ENCODE measurements at regions not wholly inside any gene's neighbourhood (a gene's known extent, or its start where the extent isn't known, plus 50 kb on each side); places are given as distances from the start of the nearest gene placed in this dataset.

GRCh38 chr2:35378791-35379190 is 976.8 kb upstream of the CRIM1 start:
- Histone ChIP-seq H3K9me3 (ENCODE audit: control insufficient read depth, insufficient read depth, low read depth, low read length) (no peaks in the 10 kb centered on the region), H3K36me3 (ENCODE audit: control insufficient read depth in 2 of 2, insufficient read depth in 1 of 2, low read length in 2 of 2) (no peaks in the 10 kb centered on the region), H3K4me1 (ENCODE audit: control insufficient read depth, insufficient read depth, low read length) (no peaks in the 10 kb centered on the region), H3K27ac (ENCODE audit: extremely low read depth, low read depth, low read length) (no peak overlapping the region), H3K4me3 (ENCODE audit: low read depth, low read length) (no peak overlapping the region)
- ChIA-PET POLR2A (no interaction called here), CTCF (interaction anchor here (0.7 kb wide), 1 partner anchor 343 kb away, joined by 3 read pairs; no protein-coding TSS in a partner anchor)
- TF ChIP-seq KLF17 (tag by site-specific recombination; IDR thresholded peaks at IDR 0.05), result no peak
- no peak for TF ChIP-seq ZSCAN16 (tag by site-specific recombination; IDR thresholded peaks at IDR 0.05)
- TF ChIP-seq ZNF639 (tag by site-specific recombination; IDR thresholded peaks at IDR 0.05), result no peak
- TF ChIP-seq ZNF585B (tag by site-specific recombination; IDR thresholded peaks at IDR 0.05), result no peak
- no peak for TF ChIP-seq ZNF645 (tag by site-specific recombination; IDR thresholded peaks at IDR 0.05)

GRCh38 chr2:35374845-35375244 is 980.7 kb upstream of the CRIM1 start:
- Histone ChIP-seq H3K36me3 (ENCODE audit: control insufficient read depth in 2 of 2, insufficient read depth in 1 of 2, low read length in 2 of 2) (no peaks in the 10 kb centered on the region), H3K9me3 (ENCODE audit: control insufficient read depth, insufficient read depth, low read depth, low read length) (no peaks in the 10 kb centered on the region), H3K4me1 (ENCODE audit: control insufficient read depth, insufficient read depth, low read length) (no peaks in the 10 kb centered on the region), H3K4me3 (ENCODE audit: low read depth, low read length) (no peak overlapping the region), H3K27ac (ENCODE audit: extremely low read depth, low read depth, low read length) (no peak overlapping the region)
- POLR2A ChIA-PET, result no interaction called here
- TF ChIP-seq ZNF837 (tag by site-specific recombination; IDR thresholded peaks at IDR 0.05) (no peak), ZNF266 (tag by site-specific recombination; IDR thresholded peaks at IDR 0.05; ENCODE audit: low read depth) (no peak), BCL11B (tag by site-specific recombination; IDR thresholded peaks at IDR 0.05; ENCODE audit: low read depth) (no peak), ZNF155 (tag by site-specific recombination; IDR thresholded peaks at IDR 0.05) (no peak), ZBTB21 (tag by site-specific recombination; IDR thresholded peaks at IDR 0.05) (no peak), SALL2 (tag by site-specific recombination; IDR thresholded peaks at IDR 0.05; ENCODE audit: borderline replicate concordance) (no peak), SCRT1 (tag by site-specific recombination; IDR thresholded peaks at IDR 0.05; ENCODE audit: borderline replicate concordance) (no peak), ZNF677 (tag by site-specific recombination; IDR thresholded peaks at IDR 0.05) (no peak), ZNF610 (tag by site-specific recombination; IDR thresholded peaks at IDR 0.05; ENCODE audit: borderline replicate concordance) (no peak), KLF17 (tag by site-specific recombination; IDR thresholded peaks at IDR 0.05) (no peak)
- CTCF ChIA-PET, result interaction anchor here (1.1 to 1.7 kb wide), 2 partner anchors 12 to 36 kb away, joined by 3 to 6 read pairs; no protein-coding TSS in a partner anchor

GRCh38 chr2:35365859-35366258 is 989.7 kb upstream of the CRIM1 start:
- Histone ChIP-seq H3K4me1 (ENCODE audit: control insufficient read depth, insufficient read depth, low read length) (no peaks in the 10 kb centered on the region), H3K9me3 (ENCODE audit: control insufficient read depth, insufficient read depth, low read depth, low read length) (no peaks in the 10 kb centered on the region), H3K36me3 (ENCODE audit: control insufficient read depth in 2 of 2, insufficient read depth in 1 of 2, low read length in 2 of 2) (no peaks in the 10 kb centered on the region), H3K4me3 (ENCODE audit: low read depth, low read length) (no peak overlapping the region), H3K27ac (ENCODE audit: extremely low read depth, low read depth, low read length) (no peak overlapping the region)
- CTCF ChIA-PET, result no interaction called here
- TF ChIP-seq MYNN (tag by site-specific recombination; IDR thresholded peaks at IDR 0.05; ENCODE audit: borderline replicate concordance) (no peak), ZIC2 (tag by site-specific recombination; IDR thresholded peaks at IDR 0.05) (no peak), ZNF24 (tag by site-specific recombination; IDR thresholded peaks at IDR 0.05) (no peak), ZNF544 (tag by site-specific recombination; IDR thresholded peaks at IDR 0.05) (no peak), SETDB1 (IDR thresholded peaks at IDR 0.05; ENCODE audit: insufficient read length, low read length) (no peak), CTCF (tag by site-specific recombination; IDR thresholded peaks at IDR 0.05) (no peak), ZNF549 (tag by site-specific recombination; IDR thresholded peaks at IDR 0.05) (no peak)
- POLR2A ChIA-PET, result no interaction called here

Measured in HEK293 (cell line).